ENCODE measurements at regions not wholly inside any gene's neighbourhood (a gene's known extent, or its start where the extent isn't known, plus 50 kb on each side); places are given as distances from the start of the nearest gene placed in this dataset.
A peak's percentile ranks its signal among the peaks of the same experiment; 100 is the strongest.

DNA sequence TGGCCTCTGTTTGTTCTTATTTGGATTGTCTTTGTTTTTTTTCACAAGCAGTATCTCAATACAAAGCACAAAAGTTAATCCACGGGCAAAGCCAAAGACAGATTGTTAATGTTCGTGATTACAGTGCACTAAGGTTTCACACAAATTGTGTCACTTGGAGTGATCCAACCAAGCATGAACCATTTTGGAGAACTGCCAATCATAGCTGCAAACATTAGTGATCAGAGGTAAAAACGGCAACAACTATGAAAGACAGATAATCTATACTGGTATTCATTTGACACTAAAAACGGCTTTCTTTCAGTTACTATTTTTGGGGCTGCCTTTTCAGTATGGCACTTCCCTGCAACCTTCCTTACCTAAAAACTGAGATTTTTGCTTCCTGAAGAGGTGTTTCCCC lies 213.1 kb upstream of the GULP1 start:
- no peak for DNase-seq

DNA sequence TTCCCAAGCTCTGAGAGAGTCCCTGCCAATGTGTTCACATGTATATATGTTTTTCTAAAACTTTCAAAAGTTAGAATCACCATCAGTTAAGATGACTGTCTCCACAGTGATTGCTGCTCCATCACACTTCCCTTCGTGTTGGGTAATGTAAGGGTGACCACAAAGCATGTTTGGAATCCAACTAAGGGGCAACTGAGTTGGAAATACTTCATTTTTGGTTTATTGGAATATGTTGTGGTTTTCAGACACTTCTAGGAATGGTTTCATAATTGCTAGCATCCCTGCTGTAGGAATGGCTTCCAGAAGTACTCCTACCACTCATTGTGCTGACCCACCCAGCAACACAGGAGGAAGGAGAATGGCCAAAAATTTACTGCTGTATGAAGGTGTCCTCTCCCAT lies 212.5 kb upstream of the GULP1 start:
- DNase-seq: no peak

DNA sequence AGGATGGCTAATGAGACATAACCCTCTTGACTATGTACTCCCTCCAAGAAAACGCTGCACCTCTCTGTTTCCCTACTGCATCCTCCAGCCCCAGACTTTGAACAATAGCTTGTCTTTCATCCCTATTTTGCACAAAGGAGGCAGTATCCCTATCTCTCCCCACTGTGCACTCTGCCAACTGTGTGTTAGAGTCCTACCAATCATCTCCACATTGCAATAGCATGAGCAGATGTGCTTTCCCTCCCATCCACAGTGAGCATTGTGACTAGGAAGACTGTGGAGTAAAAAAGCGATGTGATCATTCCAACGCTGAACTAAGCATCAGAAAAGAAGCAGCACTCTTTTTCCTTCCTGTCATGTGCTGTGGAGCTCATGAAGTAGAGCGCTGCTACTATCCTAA lies 206.3 kb upstream of the GULP1 start:
- DNase-seq: no peak

DNA sequence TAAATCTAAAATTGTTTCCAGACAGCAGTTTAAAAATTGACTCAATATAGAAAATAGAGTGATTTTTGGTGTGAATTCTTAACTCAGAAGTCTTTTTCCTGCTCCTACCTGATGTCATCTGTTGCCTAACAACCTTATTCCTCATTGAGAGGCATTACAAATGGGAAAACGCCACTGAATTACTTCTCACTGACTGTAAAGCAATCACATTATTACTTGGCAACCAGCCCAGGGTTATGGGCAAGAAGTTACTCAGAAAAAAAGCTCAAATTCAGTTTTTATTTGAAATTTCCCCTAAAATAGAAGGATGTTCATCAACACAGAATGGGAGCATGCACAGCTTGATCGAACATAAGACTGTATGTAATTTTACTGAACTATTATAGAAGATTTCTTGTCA lies 201.8 kb upstream of the GULP1 start:
- DNase-seq: peak; percentile 61

DNA sequence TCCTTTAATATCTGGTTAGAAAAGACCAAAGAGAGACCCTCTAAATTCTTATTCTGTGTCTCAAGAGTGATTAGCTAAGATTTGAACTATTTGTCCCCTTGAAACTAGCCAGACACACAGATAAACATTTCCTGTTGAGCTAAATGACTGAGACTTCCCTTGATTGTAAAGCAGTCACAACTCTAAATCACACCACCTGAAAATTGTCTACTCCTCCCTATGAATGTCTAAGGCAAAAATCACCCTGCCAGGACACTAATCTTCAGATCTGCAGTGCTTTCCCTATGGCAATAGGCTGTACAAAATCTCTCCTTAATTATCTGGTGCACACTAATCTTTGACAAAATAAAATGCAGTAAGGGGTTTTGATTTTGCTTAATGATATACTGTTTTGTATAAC lies 200.5 kb upstream of the GULP1 start:
- DNase-seq: peak; percentile 48

DNA sequence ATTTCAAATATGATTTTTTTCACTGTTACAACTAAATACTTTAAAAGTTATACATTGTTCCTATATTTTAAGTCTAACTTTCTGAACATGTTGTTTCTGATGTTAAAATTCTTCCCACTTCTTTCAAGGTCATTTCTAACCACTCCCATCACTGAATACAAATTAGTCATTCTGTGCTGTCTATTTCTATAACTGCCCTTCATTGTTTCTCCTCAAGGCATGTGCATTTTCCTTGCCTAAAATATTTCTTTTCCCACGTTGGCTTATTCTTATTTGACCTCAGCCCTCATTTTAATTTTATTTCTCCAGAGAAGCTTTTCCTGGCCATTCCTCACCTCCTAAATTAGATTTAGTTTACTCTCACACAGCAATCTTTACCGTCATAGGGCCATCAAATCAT lies 198.9 kb upstream of the GULP1 start:
- DNase-seq: no peak

DNA sequence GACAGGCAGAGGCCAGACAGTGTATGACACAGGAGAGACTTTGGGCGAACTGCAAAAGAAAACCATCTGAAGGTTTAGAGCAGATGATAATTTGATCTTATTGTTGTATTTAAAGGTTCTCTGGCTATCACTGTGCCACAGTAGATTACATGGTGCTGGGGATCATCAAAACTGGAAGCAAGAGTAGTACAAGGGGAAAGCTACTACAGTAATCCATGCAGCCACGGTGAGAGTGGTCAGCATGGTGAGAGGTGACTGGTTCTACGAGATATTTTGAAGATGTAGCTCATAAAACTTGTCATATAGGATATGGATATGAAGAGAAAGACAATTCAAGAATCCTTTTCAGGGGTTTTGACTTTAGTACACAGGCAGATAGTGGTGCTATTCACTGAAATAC lies 194.8 kb upstream of the GULP1 start:
- DNase-seq: no peak

DNA sequence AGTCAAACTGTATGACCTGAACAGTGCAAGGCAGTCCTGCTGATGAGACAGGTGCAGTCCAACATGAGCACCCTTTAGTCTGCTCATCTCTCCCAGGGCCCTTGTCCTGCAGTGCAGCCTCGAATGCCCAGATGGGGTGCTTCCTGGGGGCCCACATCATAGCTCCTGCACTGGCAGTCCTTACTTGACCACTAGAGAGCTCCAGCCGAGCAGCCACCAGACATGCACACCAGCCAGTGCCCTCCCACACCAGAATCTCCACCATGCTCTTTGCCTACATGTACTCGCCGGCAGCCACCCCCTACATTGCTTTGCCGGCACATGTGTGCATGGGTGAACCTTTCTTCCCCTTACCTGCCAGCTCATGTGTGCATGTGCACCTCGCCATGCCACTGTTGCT lies 188.8 kb upstream of the GULP1 start:
- no peak for DNase-seq

DNA sequence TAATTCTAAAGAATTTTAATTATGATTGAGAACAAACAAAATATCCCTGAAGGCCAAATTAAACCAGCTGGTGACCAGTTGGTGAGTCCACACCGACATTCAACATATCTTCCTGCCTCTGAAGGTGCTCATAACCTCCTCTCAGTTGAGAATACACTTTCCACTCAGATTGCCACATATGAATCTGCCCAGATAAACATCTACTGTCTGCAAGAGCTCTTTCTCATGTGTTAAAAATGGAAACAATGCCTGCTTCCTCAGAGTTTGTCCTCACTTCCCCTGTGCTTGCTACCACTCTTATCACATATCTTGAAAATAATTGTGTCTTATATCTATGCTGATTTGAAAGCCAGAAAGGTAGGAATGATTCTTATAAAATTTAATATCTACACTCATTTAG lies 177.7 kb upstream of the GULP1 start:
- peak; percentile 12 for DNase-seq

DNA sequence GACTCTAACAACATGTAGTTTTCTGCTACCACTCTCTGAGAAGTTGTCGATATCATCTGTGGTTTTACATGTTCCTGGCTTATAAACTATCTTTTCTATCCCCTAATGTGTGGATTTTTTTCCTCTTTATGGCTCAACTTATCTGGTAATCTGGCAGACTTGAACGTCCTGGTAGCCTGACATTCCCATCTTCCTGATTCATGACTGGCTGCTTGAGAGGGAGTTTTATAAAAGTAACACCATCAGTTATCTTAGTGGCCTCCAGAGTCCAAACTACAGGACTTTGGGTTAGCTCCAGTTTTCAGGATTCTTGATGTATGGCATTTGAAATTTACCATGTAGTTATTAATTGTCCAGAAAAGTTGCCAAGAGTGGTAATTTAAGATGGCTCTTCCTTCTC lies 174.0 kb upstream of the GULP1 start:
- no peak for DNase-seq

DNA sequence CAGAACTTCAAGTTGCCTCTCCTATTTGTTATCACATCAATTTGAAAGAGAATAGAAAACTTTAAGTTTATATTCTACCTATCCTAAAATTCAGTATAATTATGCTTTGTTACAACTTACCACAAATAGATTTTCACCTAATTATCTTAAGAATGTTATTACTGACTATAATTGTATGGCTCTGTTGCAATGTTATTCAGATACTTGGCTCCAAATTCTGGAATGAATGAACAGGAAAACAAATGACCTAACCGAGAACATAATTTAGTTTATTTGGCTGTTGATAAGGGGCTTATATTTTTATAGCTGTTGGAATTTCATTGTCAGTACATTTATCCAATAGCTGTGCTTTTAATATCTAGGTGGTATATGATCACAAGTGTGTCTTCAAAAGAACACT lies 173.2 kb upstream of the GULP1 start:
- DNase-seq: no peak

DNA sequence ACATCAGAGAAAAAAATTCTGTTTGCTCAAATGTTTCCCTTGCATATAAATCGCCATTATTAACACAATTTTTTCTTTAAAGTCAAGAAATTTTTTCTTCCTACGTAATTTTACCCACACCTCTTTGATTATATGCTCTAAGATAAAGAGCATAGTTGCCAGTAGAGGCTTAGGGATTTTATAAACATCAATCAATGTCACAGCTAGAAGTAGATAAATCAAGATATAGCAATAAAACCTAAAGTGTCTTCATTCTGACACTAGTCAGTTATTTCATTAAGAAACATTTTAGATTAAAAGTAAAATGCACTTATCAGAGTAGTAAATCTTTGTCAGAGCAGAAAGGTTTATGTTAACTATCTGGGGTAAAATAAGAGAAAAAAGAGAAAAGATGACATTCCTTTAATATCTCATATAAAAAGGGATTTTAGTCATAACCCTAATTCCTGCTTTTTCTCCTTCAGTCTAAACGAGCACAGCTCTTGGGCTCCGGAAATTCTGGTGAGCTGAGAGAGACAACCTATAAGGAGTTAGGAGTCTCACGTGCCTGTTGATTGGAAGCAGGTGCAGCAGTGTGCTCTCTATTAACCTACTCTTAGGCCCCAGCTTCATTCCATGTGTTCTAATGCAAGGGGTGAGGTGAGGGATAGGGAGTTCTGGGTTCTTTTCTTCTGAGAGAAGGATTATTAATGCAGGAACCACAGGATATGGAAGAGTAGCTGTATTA lies 172.4 kb upstream of the GULP1 start:
- no peak for DNase-seq

DNA sequence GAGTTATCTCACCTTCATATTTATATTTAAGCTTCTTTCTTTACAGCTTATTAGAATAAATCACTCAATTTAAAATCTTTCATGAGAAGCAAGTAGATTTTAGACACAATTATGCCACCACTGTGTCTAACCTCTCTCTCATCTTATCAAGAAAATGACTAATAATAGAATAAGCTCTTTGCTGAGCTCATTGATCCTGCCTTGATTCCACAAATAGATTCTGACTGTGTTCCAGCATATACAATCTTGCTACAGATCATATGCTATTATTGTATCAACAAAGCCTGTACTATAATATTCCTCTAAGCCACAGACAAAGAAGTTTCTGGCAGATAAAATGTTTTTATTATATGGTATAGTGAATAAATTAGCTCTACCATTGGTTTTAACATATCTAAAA lies 168.7 kb upstream of the GULP1 start:
- no peak for DNase-seq

DNA sequence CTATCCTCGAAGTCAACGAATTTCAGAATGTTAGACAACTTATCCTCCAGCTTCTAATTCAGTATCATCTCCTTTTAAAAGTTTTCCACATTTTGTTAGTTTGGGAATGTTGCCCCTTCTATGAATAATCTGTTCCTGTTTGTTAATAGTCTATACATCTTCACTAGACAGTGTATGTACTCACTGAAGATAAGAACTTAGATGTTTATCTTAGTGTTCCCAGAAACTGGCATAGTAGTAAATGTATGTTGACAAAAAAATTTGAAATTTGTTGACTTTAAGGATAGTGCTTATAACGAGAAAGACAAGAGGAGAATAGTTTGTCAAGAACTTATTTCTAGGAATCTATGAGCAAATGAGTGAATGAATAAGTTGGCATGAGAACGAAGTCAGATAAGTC lies 162.0 kb upstream of the GULP1 start:
- DNase-seq: no peak

DNA sequence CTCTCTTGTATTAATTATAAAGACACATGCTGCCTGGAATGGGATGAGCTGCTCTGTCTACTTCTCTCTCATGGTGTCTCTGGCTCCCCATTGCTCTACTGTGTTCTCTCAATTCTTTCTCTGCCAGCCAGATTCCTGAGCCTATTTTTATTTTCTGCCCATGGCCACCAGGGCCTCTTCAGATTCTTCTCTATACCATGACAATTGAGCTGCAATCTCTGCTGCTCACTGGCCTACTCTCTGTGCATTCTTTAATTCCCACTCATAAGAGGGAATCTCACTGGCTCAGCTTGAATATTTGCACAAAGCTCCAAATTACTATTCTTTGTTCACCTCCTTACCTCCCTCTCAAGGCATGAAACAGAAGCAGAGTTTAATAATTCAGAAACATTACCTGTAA lies 161.4 kb upstream of the GULP1 start:
- no peak for DNase-seq

DNA sequence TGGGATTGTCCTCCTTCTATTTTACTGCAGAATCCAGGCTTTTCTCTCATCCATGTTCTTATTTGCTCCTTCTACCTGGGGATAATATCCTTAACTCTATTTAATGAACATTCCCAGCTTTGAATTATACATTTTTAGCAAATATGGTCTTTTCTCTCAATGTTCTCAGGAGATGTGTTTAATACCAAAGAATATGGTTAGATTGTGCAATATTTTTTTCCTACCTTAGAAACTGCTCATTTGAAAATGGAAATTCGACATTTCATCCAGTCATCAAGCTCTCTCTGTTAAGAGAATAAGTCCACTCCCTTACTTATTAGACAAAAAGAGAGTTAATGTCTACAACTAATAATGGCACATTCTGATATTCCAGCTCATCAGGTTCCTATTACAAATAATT lies 160.4 kb upstream of the GULP1 start:
- DNase-seq: no peak

DNA sequence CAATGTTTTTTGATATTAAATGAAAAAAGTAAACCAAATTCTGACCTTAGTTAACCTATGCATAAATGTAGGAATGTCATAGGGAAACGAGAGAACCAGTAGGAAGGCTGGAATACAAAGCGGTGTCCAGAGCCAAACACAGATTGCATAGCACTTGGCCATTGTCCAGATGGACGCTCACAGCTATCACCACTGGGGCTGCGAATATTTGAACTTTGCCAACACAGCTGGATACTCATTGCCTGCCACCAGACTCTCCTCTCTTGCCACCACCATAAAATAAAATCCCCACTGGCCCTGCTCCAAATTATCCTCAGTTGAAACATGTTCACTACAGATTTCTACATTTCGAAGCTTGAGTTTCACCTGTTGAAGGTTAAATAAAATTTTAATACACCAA lies 159.3 kb upstream of the GULP1 start:
- no peak for DNase-seq

DNA sequence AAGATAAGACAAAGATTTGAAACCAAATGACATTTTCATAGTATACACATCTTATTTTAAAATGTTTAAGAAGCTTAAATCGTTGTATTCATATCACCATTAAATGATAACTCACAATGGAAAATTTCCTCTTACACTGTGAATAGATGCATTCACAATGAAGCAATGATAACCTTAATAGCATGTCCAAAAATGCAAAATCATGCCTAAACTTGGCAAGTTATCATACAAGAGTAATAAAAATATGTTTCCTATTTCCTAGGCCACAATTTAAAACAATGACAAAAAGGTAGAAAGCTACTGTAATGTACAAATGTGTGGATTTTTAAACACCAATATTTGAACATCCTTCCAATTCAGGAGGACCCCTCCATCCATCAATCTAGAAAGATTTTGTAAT lies 157.4 kb upstream of the GULP1 start:
- DNase-seq: no peak

DNA sequence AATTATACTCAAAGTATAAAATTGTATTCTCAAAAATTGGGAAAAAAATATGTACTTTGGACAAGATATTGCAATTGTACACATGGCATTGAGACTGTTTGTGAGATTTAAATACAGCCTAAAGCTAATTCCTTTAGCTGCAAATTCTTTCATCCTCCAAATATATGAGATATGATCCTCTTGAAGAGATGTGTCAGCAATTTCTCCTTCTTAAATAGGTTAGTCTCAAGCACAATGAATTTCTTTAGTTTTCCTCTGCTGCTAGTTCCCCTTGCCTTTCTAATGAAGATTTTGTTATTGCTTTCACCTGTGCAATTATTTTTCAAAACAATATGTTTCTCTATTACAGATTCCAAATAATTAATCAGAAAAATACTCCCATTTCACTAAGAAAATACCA lies 153.4 kb upstream of the GULP1 start:
- no peak for DNase-seq

DNA sequence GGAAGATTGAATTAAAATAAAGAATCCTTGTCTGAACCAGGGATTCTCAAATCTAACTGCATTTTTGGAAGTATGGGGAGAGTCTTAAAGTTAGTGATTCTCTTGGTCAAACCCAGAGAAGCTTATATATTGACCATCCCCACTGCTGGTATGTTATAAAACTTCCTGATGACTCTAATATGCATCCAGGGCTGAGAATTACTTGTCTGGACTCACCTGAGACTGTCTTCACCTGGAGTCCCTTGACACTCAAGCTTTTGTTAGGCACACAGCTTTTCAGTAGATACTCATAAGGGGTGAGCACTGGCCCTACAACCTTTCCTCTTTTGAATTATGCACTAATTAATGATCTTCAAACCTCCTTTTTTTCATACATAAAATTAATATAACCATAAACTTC lies 149.6 kb upstream of the GULP1 start:
- DNase-seq: no peak

DNA sequence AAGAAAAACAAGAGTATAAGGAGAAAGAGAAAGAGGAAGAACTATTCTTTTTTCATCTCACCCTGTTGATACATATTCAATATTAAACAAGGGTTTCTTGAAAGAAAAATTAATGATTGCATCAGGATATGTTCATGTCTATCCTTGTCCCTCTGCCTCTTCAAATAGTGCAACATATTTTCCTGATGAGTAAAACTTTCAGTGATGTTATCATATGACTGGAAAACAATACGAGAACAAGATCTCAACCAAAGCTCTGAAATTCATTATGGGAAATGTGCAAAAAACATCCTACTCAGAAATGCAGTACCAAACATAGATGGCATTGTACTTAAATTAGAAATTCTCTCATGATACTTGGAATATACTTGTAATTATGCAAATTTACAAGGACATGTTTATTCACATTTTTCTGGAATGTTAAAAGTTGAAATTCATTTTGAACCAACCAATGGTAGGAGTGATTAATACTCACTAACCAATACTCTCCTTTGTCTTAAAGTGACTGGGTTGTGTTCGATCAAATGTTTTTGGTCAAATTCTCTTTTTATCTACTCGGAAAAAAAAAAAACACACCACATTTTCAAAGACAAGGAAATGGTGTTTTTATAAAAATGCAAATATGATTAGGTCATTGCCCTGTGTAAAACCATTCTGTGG lies 148.9 kb upstream of the GULP1 start:
- peak; percentile 13 for DNase-seq

DNA sequence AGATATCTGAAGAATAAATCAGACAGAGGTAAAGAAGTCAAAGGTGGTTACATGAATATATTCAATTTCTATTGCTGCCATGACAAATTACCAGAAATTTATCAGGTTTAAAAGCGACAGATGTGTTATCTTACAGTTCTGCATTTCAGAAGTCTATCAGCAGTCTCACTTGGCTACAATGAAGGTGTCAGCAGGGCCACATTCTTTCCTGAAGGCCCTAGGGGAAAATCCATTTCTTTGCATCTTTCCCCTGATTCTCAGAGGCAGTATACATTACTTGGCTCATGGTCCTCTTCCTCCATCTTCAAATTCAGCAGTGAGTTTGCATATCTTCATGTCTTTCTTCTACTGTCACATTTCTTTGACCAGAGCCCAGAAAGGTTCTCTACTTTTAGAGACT lies 145.8 kb upstream of the GULP1 start:
- no peak for DNase-seq

DNA sequence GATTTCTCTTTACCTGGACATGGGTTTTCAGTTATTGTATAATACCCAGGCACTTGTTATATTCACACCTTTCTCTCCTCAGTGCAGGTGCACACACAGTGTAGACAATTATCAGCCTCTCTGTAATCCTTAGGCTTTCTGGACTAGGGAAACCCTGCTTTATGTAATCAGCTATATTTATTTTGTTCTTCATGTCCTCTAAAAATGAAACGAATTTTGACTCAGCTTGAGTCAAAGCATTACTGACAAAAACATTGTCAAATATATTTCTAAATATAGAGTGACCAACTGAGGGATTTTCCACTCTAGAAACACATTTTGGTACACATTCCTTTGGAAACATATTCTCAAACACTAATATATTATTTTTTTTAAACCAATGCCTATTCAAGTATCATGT lies 144.8 kb upstream of the GULP1 start:
- no peak for DNase-seq

DNA sequence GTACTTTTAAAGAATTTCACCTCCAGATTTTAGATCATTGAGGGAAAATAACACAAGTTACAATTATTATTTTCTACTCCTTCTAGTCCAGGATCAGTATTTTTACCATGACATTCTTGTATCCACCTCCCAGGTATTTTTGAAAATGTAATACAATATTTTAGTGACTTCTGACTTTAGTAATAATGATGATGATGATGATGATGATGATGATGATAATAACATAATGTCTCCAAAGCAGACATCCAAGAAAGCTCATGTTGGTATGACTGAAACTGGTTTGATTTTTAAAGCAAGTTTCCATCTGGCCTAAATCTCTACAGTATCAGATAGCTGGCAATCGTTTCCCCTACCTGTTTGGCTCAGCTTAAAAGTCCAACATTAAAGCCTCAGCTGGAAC lies 140.0 kb upstream of the GULP1 start:
- no peak for DNase-seq

All from dermis blood vessel endothelial cell (primary cell).